GM23338 (cell line): ENCODE measurements at regions not wholly inside any gene's neighbourhood (a gene's known extent, or its start where the extent isn't known, plus 50 kb on each side); places are given as distances from the start of the nearest gene placed in this dataset.

Experiments
- ATAC-seq: fragments of 200-7000 bp; cut with Tn5 transposase; 3 replicates; pipeline ENCODE4 v1.9.1; 2020
- DNase-seq: peaks from one replicate; pipeline ENCODE4 v3.0.0-alpha.2; 2015; ENCODE audit warnings: low spot score
- H2AFZ ChIP-seq: fragments of 200-600 bp; sonication (generic); 2 replicates; pipeline ENCODE4 v1.8.0; 2016; ENCODE audit warnings: antibody characterized with exemption, mild to moderate bottlenecking, moderate library complexity
- H3F3A ChIP-seq: fragments of 200-600 bp; sonication (generic); replicated peaks from 2 replicates; pipeline ENCODE4 v1.8.0; 2017; ENCODE audit warnings: antibody characterized with exemption, mixed run types, low read depth
- H3K27ac ChIP-seq: fragments of 200-600 bp; sonication (generic); 2 replicates; pipeline ENCODE4 v1.6.1; 2016; ENCODE audit warnings: low read depth
- H3K27me3 ChIP-seq: fragments of 200-600 bp; sonication (generic); 2 replicates; pipeline ENCODE4 v1.8.0; 2016; ENCODE audit warnings: mild to moderate bottlenecking, mixed run types, moderate library complexity; ENCODE audit not compliant: insufficient read depth
- H3K36me3 ChIP-seq: fragments of 200-600 bp; sonication (generic); 2 replicates; pipeline ENCODE4 v1.8.0; 2016; ENCODE audit warnings: mild to moderate bottlenecking; ENCODE audit not compliant: insufficient read depth
- H3K4me1 ChIP-seq: fragments of 200-600 bp; sonication (generic); 2 replicates; pipeline ENCODE4 v1.8.0; 2016; ENCODE audit warnings: mild to moderate bottlenecking, moderate library complexity; ENCODE audit not compliant: insufficient read depth
- H3K4me2 ChIP-seq: fragments of 200-600 bp; sonication (generic); 2 replicates; pipeline ENCODE4 v1.7.1; 2017; ENCODE audit warnings: mixed run types
- H3K4me3 ChIP-seq: fragments of 200-600 bp; sonication (generic); 2 replicates; pipeline ENCODE4 v1.6.1; 2016; ENCODE audit warnings: mixed run types
- H3K79me2 ChIP-seq: fragments of 200-600 bp; sonication (generic); replicated peaks from 2 replicates; pipeline ENCODE4 v1.8.0; 2017; ENCODE audit warnings: mild to moderate bottlenecking; ENCODE audit not compliant: insufficient read depth
- H3K9me2 ChIP-seq: fragments of 200-600 bp; sonication (generic); 2 replicates; pipeline ENCODE4 v1.8.0; 2017; ENCODE audit not compliant: insufficient read depth
- H4K20me1 ChIP-seq: fragments of 200-600 bp; sonication (generic); replicated peaks from 2 replicates; pipeline ENCODE4 v1.8.0; 2017; ENCODE audit warnings: mild to moderate bottlenecking; ENCODE audit not compliant: insufficient read depth
- H3K27ac Mint-ChIP-seq: 2 replicates; pipeline ENCODE4 v1.8.0; 2020; ENCODE audit warnings: inconsistent platforms, mild to moderate bottlenecking, moderate library complexity, mixed read lengths
- H3K27me3 Mint-ChIP-seq: 3 replicates; pipeline ENCODE4 v1.8.0; 2022; ENCODE audit warnings: low read depth, mild to moderate bottlenecking, moderate library complexity, mixed read lengths, inconsistent platforms; ENCODE audit not compliant: insufficient read depth, poor library complexity
- H3K36me3 Mint-ChIP-seq: 3 replicates; pipeline ENCODE4 v1.8.0; 2021; ENCODE audit warnings: low read depth, mild to moderate bottlenecking, inconsistent platforms, moderate library complexity, mixed read lengths
- H3K4me1 Mint-ChIP-seq: 3 replicates; pipeline ENCODE4 v1.8.0; 2020; ENCODE audit warnings: mild to moderate bottlenecking, inconsistent platforms, mixed read lengths
- H3K4me3 Mint-ChIP-seq: 3 replicates; pipeline ENCODE4 v1.8.0; 2021; ENCODE audit warnings: moderate library complexity, mild to moderate bottlenecking, inconsistent platforms, mixed read lengths
- H3K9me3 Mint-ChIP-seq: 3 replicates; pipeline ENCODE4 v1.8.0; 2020; ENCODE audit warnings: moderate library complexity, mild to moderate bottlenecking, inconsistent platforms, mixed read lengths
- EZH2 ChIP-seq: fragments of 200-600 bp; sonication (generic); IDR thresholded peaks from one replicate; pipeline ENCODE4 v1.8.0; 2017; ENCODE audit warnings: antibody characterized with exemption, mild to moderate bottlenecking, low read depth; ENCODE audit not compliant: unreplicated experiment
- EZH2phosphoT487 ChIP-seq: fragments of 200-600 bp; sonication (generic); IDR thresholded peaks from one replicate; pipeline ENCODE4 v1.8.1; 2018; ENCODE audit warnings: antibody characterized with exemption; ENCODE audit not compliant: unreplicated experiment
- NANOG ChIP-seq: IDR thresholded peaks from 2 replicates; pipeline ENCODE4 v1.6.1; 2016; ENCODE audit warnings: antibody characterized with exemption, borderline replicate concordance
- POLR2AphosphoS5 ChIP-seq: IDR thresholded peaks from 2 replicates; pipeline ENCODE4 v1.6.1; 2016; ENCODE audit warnings: antibody characterized with exemption, low read depth
- STAT1 ChIP-seq: IDR thresholded peaks from one replicate; pipeline ENCODE4 v1.6.1; 2016; ENCODE audit warnings: antibody characterized with exemption; ENCODE audit not compliant: unreplicated experiment
- ZNF114 ChIP-seq: fragments of 250-450 bp; sonication (Bioruptor Pico); IDR thresholded peaks from 2 replicates; pipeline ENCODE4 v1.5.0; 2020; ENCODE audit warnings: mild to moderate bottlenecking, moderate library complexity
- ZNF331 ChIP-seq: fragments of 250-450 bp; sonication (Bioruptor Pico); IDR thresholded peaks from 2 replicates; pipeline ENCODE4 v1.5.0; 2020; ENCODE audit warnings: low read depth, mild to moderate bottlenecking, moderate library complexity
- TF ChIP-seq, protein P1 (sequence below): fragments of 250-450 bp; sonication (Bioruptor Pico); IDR thresholded peaks from 2 replicates; pipeline ENCODE4 v1.5.0; 2020; ENCODE audit warnings: mild to moderate bottlenecking, moderate library complexity
- TF ChIP-seq, protein P2 (sequence below): IDR thresholded peaks from 2 replicates; pipeline ENCODE4 v1.6.1; 2016; ENCODE audit warnings: antibody characterized with exemption

DNA sequence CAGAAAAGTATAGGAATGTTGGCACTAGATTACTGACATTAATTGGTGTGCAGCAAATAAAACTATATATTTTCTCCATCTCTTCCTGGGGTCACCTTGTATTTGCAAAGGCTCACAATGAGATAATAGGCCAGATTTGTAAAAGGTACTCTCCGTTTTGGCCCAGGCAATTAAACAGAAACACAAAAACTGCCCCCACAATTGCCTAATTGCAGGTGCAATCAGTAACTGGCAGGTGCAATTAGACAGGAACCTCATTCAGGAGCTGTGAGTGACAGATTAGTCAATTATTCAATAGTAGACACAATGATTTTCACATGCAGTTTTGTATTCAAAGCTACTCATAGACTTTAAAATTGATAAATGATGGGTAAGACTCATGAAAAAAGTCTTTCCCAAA, 451.4 kb upstream of the ID2 start (continued):
- TF ChIP-seq, protein P1, sequence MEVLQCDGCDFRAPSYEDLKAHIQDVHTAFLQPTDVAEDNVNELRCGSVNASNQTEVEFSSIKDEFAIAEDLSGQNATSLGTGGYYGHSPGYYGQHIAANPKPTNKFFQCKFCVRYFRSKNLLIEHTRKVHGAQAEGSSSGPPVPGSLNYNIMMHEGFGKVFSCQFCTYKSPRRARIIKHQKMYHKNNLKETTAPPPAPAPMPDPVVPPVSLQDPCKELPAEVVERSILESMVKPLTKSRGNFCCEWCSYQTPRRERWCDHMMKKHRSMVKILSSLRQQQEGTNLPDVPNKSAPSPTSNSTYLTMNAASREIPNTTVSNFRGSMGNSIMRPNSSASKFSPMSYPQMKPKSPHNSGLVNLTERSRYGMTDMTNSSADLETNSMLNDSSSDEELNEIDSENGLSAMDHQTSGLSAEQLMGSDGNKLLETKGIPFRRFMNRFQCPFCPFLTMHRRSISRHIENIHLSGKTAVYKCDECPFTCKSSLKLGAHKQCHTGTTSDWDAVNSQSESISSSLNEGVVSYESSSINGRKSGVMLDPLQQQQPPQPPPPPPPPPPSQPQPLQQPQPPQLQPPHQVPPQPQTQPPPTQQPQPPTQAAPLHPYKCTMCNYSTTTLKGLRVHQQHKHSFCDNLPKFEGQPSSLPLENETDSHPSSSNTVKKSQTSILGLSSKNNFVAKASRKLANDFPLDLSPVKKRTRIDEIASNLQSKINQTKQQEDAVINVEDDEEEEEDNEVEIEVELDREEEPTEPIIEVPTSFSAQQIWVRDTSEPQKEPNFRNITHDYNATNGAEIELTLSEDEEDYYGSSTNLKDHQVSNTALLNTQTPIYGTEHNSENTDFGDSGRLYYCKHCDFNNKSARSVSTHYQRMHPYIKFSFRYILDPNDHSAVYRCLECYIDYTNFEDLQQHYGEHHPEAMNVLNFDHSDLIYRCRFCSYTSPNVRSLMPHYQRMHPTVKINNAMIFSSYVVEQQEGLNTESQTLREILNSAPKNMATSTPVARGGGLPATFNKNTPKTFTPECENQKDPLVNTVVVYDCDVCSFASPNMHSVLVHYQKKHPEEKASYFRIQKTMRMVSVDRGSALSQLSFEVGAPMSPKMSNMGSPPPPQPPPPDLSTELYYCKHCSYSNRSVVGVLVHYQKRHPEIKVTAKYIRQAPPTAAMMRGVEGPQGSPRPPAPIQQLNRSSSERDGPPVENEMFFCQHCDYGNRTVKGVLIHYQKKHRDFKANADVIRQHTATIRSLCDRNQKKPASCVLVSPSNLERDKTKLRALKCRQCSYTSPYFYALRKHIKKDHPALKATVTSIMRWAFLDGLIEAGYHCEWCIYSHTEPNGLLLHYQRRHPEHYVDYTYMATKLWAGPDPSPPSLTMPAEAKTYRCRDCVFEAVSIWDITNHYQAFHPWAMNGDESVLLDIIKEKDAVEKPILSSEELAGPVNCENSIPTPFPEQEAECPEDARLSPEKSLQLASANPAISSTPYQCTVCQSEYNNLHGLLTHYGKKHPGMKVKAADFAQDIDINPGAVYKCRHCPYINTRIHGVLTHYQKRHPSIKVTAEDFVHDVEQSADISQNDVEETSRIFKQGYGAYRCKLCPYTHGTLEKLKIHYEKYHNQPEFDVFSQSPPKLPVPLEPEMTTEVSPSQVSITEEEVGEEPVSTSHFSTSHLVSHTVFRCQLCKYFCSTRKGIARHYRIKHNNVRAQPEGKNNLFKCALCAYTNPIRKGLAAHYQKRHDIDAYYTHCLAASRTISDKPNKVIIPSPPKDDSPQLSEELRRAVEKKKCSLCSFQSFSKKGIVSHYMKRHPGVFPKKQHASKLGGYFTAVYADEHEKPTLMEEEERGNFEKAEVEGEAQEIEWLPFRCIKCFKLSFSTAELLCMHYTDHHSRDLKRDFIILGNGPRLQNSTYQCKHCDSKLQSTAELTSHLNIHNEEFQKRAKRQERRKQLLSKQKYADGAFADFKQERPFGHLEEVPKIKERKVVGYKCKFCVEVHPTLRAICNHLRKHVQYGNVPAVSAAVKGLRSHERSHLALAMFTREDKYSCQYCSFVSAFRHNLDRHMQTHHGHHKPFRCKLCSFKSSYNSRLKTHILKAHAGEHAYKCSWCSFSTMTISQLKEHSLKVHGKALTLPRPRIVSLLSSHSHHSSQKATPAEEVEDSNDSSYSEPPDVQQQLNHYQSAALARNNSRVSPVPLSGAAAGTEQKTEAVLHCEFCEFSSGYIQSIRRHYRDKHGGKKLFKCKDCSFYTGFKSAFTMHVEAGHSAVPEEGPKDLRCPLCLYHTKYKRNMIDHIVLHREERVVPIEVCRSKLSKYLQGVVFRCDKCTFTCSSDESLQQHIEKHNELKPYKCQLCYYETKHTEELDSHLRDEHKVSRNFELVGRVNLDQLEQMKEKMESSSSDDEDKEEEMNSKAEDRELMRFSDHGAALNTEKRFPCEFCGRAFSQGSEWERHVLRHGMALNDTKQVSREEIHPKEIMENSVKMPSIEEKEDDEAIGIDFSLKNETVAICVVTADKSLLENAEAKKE (CRISPR knock-in tag), result no peak

DNA sequence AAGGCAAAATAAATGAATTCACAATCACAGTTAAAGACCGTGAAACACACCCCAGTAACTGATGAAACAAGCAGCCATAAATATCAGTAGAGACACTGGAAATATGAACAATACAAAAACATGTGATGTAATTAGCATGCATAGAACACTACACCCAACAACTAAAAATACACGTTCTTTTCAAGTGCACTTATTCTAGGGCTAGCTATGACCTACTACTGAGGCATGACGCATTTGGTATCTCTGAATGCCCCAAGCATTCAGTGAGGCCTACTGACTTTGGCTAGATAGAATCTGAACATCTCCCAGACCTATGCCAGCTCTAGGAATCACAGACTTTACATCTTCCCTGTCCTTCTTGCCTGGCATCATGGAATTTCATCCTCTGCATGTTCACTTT, 450.0 kb upstream of the ID2 start:
- H3K36me3 ChIP-seq, result no peaks in the 10 kb centered on the region
- H3K9me2 ChIP-seq, result peaks cover 13% of the 10 kb centered on the region; the same call in 1 of the 2 replicates
- peaks cover 4% of the 10 kb centered on the region for H3K27me3 Mint-ChIP-seq
- 0 out of 2 replicates have a peak, but pooled peaks cover 6% of the 10 kb centered on the region for H3K4me1 ChIP-seq
- H2AFZ ChIP-seq, result no peak overlapping the region
- no peak overlapping the region for H3K27ac ChIP-seq
- H3K4me3 ChIP-seq, result no peak overlapping the region
- H3K4me2 ChIP-seq, result no peak overlapping the region
- H3K4me1 Mint-ChIP-seq, result peaks cover 4% of the 10 kb centered on the region; the same call in 2 of the 3 replicates
- no peaks in the 10 kb centered on the region for H3K27me3 ChIP-seq
- H3K36me3 Mint-ChIP-seq, result no peaks in the 10 kb centered on the region
- H3F3A ChIP-seq, result no peaks in the 10 kb centered on the region
- no peak overlapping the region for H3K27ac Mint-ChIP-seq
- H3K4me3 Mint-ChIP-seq, result no peak overlapping the region
- no peak for DNase-seq
- no peaks in the 10 kb centered on the region; the same call in 2 of the 3 replicates for H3K9me3 Mint-ChIP-seq
- H4K20me1 ChIP-seq, result no peaks in the 10 kb centered on the region
- ATAC-seq, result no peak
- H3K79me2 ChIP-seq, result no peaks in the 10 kb centered on the region
- TF ChIP-seq ZNF114 (CRISPR knock-in tag) (no peak), POLR2AphosphoS5 (no peak), EZH2 (no peak), EZH2phosphoT487 (no peak), ZNF331 (no peak), NANOG (no peak), STAT1 (no peak)
- TF ChIP-seq, protein P2, sequence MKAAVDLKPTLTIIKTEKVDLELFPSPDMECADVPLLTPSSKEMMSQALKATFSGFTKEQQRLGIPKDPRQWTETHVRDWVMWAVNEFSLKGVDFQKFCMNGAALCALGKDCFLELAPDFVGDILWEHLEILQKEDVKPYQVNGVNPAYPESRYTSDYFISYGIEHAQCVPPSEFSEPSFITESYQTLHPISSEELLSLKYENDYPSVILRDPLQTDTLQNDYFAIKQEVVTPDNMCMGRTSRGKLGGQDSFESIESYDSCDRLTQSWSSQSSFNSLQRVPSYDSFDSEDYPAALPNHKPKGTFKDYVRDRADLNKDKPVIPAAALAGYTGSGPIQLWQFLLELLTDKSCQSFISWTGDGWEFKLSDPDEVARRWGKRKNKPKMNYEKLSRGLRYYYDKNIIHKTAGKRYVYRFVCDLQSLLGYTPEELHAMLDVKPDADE, result no peak
- TF ChIP-seq, protein P1 (CRISPR knock-in tag), result no peak
